Peyer's patch (tissue), 4 donors: ENCODE measurements at regions not wholly inside any gene's neighbourhood (a gene's known extent, or its start where the extent isn't known, plus 50 kb on each side); places are given as distances from the start of the nearest gene placed in this dataset.

Experiments used
- DNase-seq, 3 donors: peaks; one replicate each; pipeline ENCODE4 v3.0.0-alpha.2; 2017 to 2019
- H3K27ac ChIP-seq, 4 donors: fragments of 200-600 bp; sonication (generic); one replicate each; pipeline ENCODE4 v1.5.1; 2016 to 2019
- H3K27me3 ChIP-seq, 2 donors: fragments of 200-600 bp; sonication (generic); one replicate each; pipeline ENCODE4 v1.5.1; 2019
- H3K36me3 ChIP-seq, 3 donors: fragments of 200-600 bp; sonication (generic); one replicate each; pipeline ENCODE4 v1.5.1; 2016 to 2019
- H3K4me1 ChIP-seq, 4 donors: fragments of 200-600 bp; sonication (generic); one replicate each; pipeline ENCODE4 v1.5.1; 2016 to 2019
- H3K4me3 ChIP-seq, 4 donors: fragments of 200-600 bp; sonication (generic); 1 replicate in 3 of 4; 2 replicates in 1 of 4; pipeline ENCODE4 v1.5.1; 2016 to 2019; ENCODE audit warnings: mild to moderate bottlenecking in 1 of 4
- H3K9me3 ChIP-seq, 4 donors: fragments of 200-600 bp; sonication (generic); one replicate each; pipeline ENCODE4 v1.5.1; 2016 to 2019; ENCODE audit warnings: mild to moderate bottlenecking in 1 of 4
- CTCF ChIP-seq, 6 experiments: fragments of 450-650 bp in 4 of 6; fragments of 200-600 bp in 2 of 6; sonication (generic) in 1 of 6; IDR thresholded peaks; one replicate each; pipeline ENCODE4 v1.5.1; 2017 to 2019; ENCODE audit warnings: antibody characterized with exemption in 6 of 6, mild to moderate bottlenecking in 3 of 6, moderate library complexity in 1 of 6
- POLR2A ChIP-seq, 2 donors: fragments of 450-650 bp; IDR thresholded peaks; one replicate each; pipeline ENCODE4 v1.5.1; 2017; ENCODE audit warnings: antibody characterized with exemption in 2 of 2, mild to moderate bottlenecking in 2 of 2, moderate library complexity in 2 of 2

- Histone ChIP-seq H3K36me3 (no peaks in the 10 kb centered on the region), H3K27ac (no peak overlapping the region), H3K27me3 (no peaks in the 10 kb centered on the region), H3K4me3 (no peak overlapping the region), H3K4me1 (no peaks in the 10 kb centered on the region), H3K9me3 (no peaks in the 10 kb centered on the region)
- TF ChIP-seq CTCF (IDR thresholded peaks at IDR 0.05) (no peak), POLR2A (IDR thresholded peaks at IDR 0.05) (no peak)
- DNase-seq: no peak
Observed at GRCh38 chr20:40803381-40803780, 114.3 kb upstream of the MAFB start.

DNA sequence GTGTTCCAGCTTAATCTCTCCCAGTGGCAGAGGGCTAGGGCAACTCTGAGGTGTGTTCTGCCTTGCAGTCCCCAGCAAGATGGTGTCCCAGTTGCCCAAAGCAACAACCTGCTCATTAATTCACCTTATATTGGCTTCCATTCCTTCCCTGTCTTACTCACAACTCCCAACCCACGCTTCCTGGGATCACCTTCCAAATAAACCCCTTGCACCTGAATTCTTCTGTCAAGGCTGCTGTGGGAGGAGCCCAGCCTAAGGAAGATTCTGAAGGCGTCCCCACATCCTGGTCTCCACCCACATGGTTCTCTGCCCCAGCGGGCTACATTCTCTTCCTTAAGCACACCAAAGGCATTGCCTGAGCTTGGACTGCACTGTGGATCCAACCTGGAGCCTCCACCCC lies 116.6 kb upstream of the MAFB start:
- Histone ChIP-seq H3K36me3 (no peaks in the 10 kb centered on the region), H3K27ac (no peak overlapping the region), H3K4me3 (no peak overlapping the region), H3K4me1 (no peaks in the 10 kb centered on the region), H3K9me3 (no peaks in the 10 kb centered on the region), H3K27me3 (no peaks in the 10 kb centered on the region)
- no peak for TF ChIP-seq POLR2A (IDR thresholded peaks at IDR 0.05)
- DNase-seq: no peak

DNA sequence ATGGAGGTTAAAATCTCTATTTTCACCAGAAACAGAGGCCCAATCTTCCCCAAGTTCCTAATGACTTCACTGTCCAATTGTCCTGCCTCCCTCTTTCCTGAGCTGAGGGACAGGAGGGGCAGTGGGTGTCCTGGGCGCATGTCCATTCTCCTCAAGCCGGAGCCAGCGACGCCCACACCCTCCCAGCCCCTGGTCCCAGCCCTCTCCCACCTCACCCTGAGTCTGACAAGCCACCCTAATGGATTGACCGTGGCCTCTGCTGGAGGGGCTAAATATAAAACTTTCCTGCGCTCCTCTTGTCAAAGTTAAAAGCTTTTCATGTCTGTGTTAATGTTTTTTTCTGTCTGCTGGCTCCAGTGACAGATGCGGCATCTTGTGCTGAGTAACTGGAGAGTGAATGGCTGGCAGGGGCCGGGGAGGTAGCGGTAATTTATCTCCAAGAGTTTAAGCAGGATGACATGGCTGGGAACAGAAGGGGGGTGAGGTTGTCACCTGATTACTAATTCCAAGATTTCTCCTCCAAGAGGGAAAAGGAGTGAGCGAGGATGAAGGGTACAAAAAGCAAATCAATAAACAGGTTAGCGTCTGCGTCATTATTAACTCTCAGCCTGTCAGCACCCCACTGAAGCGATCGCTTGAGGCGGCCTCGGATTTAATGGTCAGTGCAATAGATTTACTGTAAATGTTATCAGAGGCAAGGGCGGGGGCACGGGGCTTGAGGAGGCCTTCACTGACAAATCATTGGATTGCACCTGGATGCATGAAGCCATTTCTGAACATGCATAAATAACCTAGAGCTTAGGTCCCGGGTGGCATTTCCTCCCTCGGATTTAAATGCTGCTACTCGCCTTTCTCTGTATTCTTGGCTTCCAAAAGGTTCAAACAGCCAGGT lies 118.1 kb upstream of the MAFB start:
- no peaks in the 10 kb centered on the region for H3K27me3 ChIP-seq
- no peaks in the 10 kb centered on the region for H3K9me3 ChIP-seq
- TF ChIP-seq POLR2A (IDR thresholded peaks at IDR 0.05): no peak
- no peak for TF ChIP-seq CTCF (IDR thresholded peaks at IDR 0.05)
- H3K4me1 ChIP-seq: no peaks in the 10 kb centered on the region
- no peak overlapping the region for H3K27ac ChIP-seq
- DNase-seq: no peak
- no peaks in the 10 kb centered on the region for H3K36me3 ChIP-seq
- H3K4me3 ChIP-seq: no peak overlapping the region

DNA sequence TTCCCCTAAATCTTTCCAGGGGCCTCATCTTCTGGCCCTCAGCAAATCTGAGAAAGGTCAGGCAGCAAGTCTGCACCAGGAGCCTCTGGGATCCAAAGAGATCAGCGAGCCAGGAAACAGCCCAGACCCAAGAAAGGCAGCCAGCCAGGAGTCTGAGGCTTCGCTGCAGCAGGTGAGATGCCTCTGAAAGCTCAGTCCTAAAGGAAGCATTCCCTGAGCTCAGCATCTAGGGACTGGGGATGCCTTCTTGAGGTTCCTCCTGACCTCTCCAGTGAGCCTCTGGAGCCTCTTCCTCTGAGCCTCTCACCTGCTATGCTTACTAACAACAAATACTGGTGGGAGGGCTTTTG lies 118.8 kb upstream of the MAFB start:
- no peaks in the 10 kb centered on the region for H3K9me3 ChIP-seq
- H3K27ac ChIP-seq: no peak overlapping the region
- TF ChIP-seq POLR2A (IDR thresholded peaks at IDR 0.05): no peak
- no peak for TF ChIP-seq CTCF (IDR thresholded peaks at IDR 0.05)
- no peak for DNase-seq
- H3K4me3 ChIP-seq: no peak overlapping the region
- no peaks in the 10 kb centered on the region for H3K4me1 ChIP-seq
- H3K27me3 ChIP-seq: no peaks in the 10 kb centered on the region
- H3K36me3 ChIP-seq: no peaks in the 10 kb centered on the region

DNA sequence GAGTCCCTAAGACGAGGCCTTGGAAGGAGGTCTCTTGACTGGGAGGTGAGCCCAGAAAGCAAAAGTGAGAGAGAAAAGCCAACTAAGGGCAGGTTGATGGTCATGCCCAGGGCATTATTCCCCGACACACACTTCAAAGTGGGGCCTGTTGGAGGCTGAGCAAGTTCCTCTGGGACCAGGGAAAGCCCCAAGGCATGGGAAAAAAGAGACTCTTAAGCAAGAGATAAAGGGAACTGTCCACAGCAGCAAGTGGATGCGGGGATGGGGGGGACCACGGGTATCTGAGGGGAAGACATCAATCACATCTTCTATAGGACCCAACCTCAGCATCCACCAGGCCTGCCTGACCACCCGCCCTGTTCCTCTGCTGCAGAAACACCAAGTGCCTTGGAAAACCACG lies 119.9 kb upstream of the MAFB start:
- Histone ChIP-seq H3K4me1 (no peaks in the 10 kb centered on the region), H3K4me3 (no peak overlapping the region), H3K27ac (no peak overlapping the region), H3K36me3 (no peaks in the 10 kb centered on the region), H3K9me3 (no peaks in the 10 kb centered on the region), H3K27me3 (no peaks in the 10 kb centered on the region)
- DNase-seq: no peak
- no peak for TF ChIP-seq CTCF (IDR thresholded peaks at IDR 0.05)
- TF ChIP-seq POLR2A (IDR thresholded peaks at IDR 0.05): no peak

GRCh38 chr20:40809361-40809760 lies 120.3 kb upstream of the MAFB start:
- TF ChIP-seq POLR2A (IDR thresholded peaks at IDR 0.05): no peak
- TF ChIP-seq CTCF (IDR thresholded peaks at IDR 0.05): no peak
- Histone ChIP-seq H3K4me1 (no peaks in the 10 kb centered on the region), H3K4me3 (no peak overlapping the region), H3K27ac (no peak overlapping the region), H3K36me3 (no peaks in the 10 kb centered on the region), H3K9me3 (no peaks in the 10 kb centered on the region), H3K27me3 (no peaks in the 10 kb centered on the region)
- DNase-seq: no peak
